A673 (cell line): ENCODE measurements at regions not wholly inside any gene's neighbourhood (a gene's known extent, or its start where the extent isn't known, plus 50 kb on each side); places are given as distances from the start of the nearest gene placed in this dataset.

Source experiments
- CTCF ChIP-seq: fragments of 300-800, 200-600 bp; sonication (generic); conservative IDR thresholded peaks from 2 replicates; pipeline ENCODE4 v1.5.1; 2017; ENCODE audit warnings: low read depth, mild to moderate bottlenecking, antibody characterized with exemption, low read length, moderate library complexity, mixed read lengths
- EZH2 ChIP-seq: fragments of 200-600 bp; sonication (generic); IDR thresholded peaks from 2 replicates; pipeline ENCODE4 v1.6.1; 2017; ENCODE audit warnings: borderline replicate concordance, low read depth, mild to moderate bottlenecking, mixed read lengths, antibody characterized with exemption, low read length; ENCODE audit not compliant: poor library complexity, severe bottlenecking

GRCh38 chr11:119489087-119489486 is 66.1 kb upstream of the THY1 start:
- no peak for TF ChIP-seq CTCF
- no peak for TF ChIP-seq EZH2
